ENCODE measurements at regions not wholly inside any gene's neighbourhood (a gene's known extent, or its start where the extent isn't known, plus 50 kb on each side); places are given as distances from the start of the nearest gene placed in this dataset.
"Not testable (repeated sequence)": the region's sequence is repeated elsewhere in the genome, so short reads cannot be mapped to it uniquely, and the experiment has no call there.

GRCh38 chr5:163961230-163961629 is 455.8 kb downstream of the MAT2B start:
- not testable (repeated sequence) for TF ChIP-seq POLR2AphosphoS5 (IDR thresholded peaks at IDR 0.05; ENCODE audit: borderline replicate concordance, low read depth, low read length); EZH2 (IDR thresholded peaks at IDR 0.05); FOXP2 (optimal IDR thresholded peaks at IDR 0.05; ENCODE audit: control extremely low read depth, extremely low read length, insufficient read depth)
